ENCODE measurements at regions not wholly inside any gene's neighbourhood (a gene's known extent, or its start where the extent isn't known, plus 50 kb on each side); places are given as distances from the start of the nearest gene placed in this dataset.
"Not testable (repeated sequence)": the region's sequence is repeated elsewhere in the genome, so short reads cannot be mapped to it uniquely, and the experiment has no call there.

- Histone ChIP-seq H3K9me3 (ENCODE audit: control insufficient read depth, low read length) (no peaks in the 10 kb centered on the region), H3K27me3 (ENCODE audit: control insufficient read depth, insufficient read depth, low read length, poor library complexity, severe bottlenecking) (no peaks in the 10 kb centered on the region), H3K36me3 (ENCODE audit: control insufficient read depth, insufficient read depth, low read length) (no peaks in the 10 kb centered on the region), H3K27ac (ENCODE audit: insufficient read depth, low read depth, low read length, poor library complexity, severe bottlenecking) (no peak overlapping the region), H3K4me1 (ENCODE audit: control insufficient read depth, insufficient read depth, low read length) (no peaks in the 10 kb centered on the region), H3K4me3 (ENCODE audit: insufficient read depth, low read depth, low read length) (no peak overlapping the region)
- 81% methylated on average over 9 of the region's 10 CpGs for WGBS, 2 experiments
Measured at GRCh38 chr3:71930056-71930991, 145.4 kb upstream of the PROK2 start.

GRCh38 chr3:71928212-71928611, 143.3 kb upstream of the PROK2 start:
- H3K27ac ChIP-seq (ENCODE audit: insufficient read depth, low read depth, low read length, poor library complexity, severe bottlenecking), result no peak overlapping the region
- no peaks in the 10 kb centered on the region for H3K4me1 ChIP-seq (ENCODE audit: control insufficient read depth, insufficient read depth, low read length)
- H3K9me3 ChIP-seq (ENCODE audit: control insufficient read depth, low read length), result no peaks in the 10 kb centered on the region
- 78 to 94% methylated on average over 2 of the region's 2 CpGs for WGBS, 2 experiments
- no peaks in the 10 kb centered on the region for H3K36me3 ChIP-seq (ENCODE audit: control insufficient read depth, insufficient read depth, low read length)
- H3K4me3 ChIP-seq (ENCODE audit: insufficient read depth, low read depth, low read length), result no peak overlapping the region
- no peaks in the 10 kb centered on the region for H3K27me3 ChIP-seq (ENCODE audit: control insufficient read depth, insufficient read depth, low read length, poor library complexity, severe bottlenecking)

DNA sequence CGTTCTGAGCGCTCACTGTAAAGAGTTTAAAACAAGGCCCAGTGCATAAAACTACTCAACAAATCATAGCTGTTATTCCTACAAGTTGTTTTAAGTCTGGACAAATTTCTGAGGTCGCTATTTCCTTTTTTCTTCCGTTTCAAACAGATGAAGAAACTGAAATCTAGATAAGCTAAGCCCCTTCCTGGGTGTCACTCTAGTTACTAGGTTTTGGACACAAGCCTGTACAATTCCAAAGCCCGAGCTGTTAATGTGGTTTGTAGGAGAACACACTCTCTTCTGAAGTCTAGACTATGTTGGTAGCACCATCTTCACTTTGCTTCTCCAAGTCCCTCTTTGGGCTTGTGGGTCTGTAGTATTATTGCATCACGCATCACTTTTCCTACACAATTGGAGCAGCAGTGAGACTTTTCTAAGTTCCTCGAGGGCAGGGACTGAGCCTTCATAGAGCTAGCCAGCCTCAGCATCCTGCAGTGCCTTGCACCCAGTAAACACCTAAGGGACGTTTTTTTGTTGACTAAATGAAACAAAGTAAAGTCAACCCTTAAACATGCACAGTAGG, 142.6 kb upstream of the PROK2 start:
- no peaks in the 10 kb centered on the region for H3K36me3 ChIP-seq (ENCODE audit: control insufficient read depth, insufficient read depth, low read length)
- no peak overlapping the region for H3K4me3 ChIP-seq (ENCODE audit: insufficient read depth, low read depth, low read length)
- no peaks in the 10 kb centered on the region for H3K9me3 ChIP-seq (ENCODE audit: control insufficient read depth, low read length)
- no peak overlapping the region for H3K27ac ChIP-seq (ENCODE audit: insufficient read depth, low read depth, low read length, poor library complexity, severe bottlenecking)
- WGBS, 2 experiments, result 93 to 96% methylated on average over 8 of the region's 8 CpGs
- no peaks in the 10 kb centered on the region for H3K27me3 ChIP-seq (ENCODE audit: control insufficient read depth, insufficient read depth, low read length, poor library complexity, severe bottlenecking)
- no peaks in the 10 kb centered on the region for H3K4me1 ChIP-seq (ENCODE audit: control insufficient read depth, insufficient read depth, low read length)

DNA sequence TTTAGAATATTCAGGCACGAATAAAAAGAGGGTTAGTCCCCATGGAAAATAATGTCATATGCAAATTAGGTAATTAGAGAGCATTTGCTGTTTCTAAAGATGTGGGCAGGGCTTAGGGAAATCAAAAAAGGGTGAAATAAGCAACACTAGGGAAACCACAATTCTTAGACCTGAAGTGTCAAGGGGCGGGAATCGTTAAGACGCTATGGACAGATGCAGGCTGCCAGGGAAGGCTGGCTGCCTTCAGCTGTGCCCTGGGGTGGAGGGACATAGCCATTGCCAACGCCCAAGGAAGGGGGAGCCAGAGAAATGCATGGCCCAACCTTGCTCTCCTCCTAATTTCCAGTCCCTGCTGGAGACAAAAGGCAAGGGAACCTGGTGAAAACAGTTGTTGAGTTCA, 141.7 kb upstream of the PROK2 start:
- H3K27ac ChIP-seq (ENCODE audit: insufficient read depth, low read depth, low read length, poor library complexity, severe bottlenecking), result no peak overlapping the region
- H3K4me3 ChIP-seq (ENCODE audit: insufficient read depth, low read depth, low read length), result no peak overlapping the region
- no peaks in the 10 kb centered on the region for H3K36me3 ChIP-seq (ENCODE audit: control insufficient read depth, insufficient read depth, low read length)
- no peaks in the 10 kb centered on the region for H3K27me3 ChIP-seq (ENCODE audit: control insufficient read depth, insufficient read depth, low read length, poor library complexity, severe bottlenecking)
- H3K4me1 ChIP-seq (ENCODE audit: control insufficient read depth, insufficient read depth, low read length), result no peaks in the 10 kb centered on the region
- WGBS, 2 experiments, result 62 to 68% methylated on average over 5 of the region's 5 CpGs
- H3K9me3 ChIP-seq (ENCODE audit: control insufficient read depth, low read length), result no peaks in the 10 kb centered on the region

- no peaks in the 10 kb centered on the region for H3K4me1 ChIP-seq (ENCODE audit: control insufficient read depth, insufficient read depth, low read length)
- H3K36me3 ChIP-seq (ENCODE audit: control insufficient read depth, insufficient read depth, low read length), result no peaks in the 10 kb centered on the region
- H3K9me3 ChIP-seq (ENCODE audit: control insufficient read depth, low read length), result no peaks in the 10 kb centered on the region
- WGBS, 2 experiments, result 18 to 28% methylated on average over 2 of the region's 2 CpGs
- H3K27ac ChIP-seq (ENCODE audit: insufficient read depth, low read depth, low read length, poor library complexity, severe bottlenecking), result no peak overlapping the region
- no peaks in the 10 kb centered on the region for H3K27me3 ChIP-seq (ENCODE audit: control insufficient read depth, insufficient read depth, low read length, poor library complexity, severe bottlenecking)
- H3K4me3 ChIP-seq (ENCODE audit: insufficient read depth, low read depth, low read length), result no peak overlapping the region
Measured at GRCh38 chr3:71926262-71926600, 141.3 kb upstream of the PROK2 start.

DNA sequence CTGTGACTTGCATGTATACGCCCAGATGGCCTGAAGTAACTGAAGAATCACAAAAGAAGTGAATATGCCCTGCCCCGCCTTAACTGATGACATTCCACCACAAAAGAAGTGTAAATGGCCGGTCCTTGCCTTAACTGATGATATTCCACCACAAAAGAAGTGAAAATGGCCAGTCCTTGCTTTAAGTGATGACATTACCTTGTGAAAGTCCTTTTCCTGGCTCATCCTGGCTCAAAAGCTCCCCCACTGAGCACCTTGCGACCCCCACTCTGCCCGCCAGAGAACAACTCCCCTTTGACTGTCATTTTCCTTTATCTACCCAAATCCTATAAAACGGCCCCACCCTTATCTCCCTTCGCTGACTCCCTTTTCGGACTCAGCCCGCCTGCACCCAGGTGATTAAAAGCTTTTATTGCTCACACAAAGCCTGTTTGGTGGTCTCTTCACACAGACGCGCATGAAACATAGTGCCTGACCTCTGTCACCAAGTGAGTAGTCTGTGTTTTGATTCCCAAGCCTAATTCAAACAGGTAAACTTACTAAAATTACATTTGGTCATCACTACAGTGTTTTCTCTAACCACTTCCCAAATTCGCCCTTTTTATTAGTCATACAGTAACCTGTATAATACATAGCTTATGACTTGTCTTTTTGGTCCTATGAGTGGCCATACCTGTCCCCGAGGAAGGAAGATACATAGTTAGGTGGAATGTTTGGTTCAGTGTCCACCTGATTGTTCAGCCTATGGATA, 140.7 kb upstream of the PROK2 start:
- H3K36me3 ChIP-seq (ENCODE audit: control insufficient read depth, insufficient read depth, low read length); H3K27ac ChIP-seq (ENCODE audit: insufficient read depth, low read depth, low read length, poor library complexity, severe bottlenecking); H3K4me3 ChIP-seq (ENCODE audit: insufficient read depth, low read depth, low read length); H3K9me3 ChIP-seq (ENCODE audit: control insufficient read depth, low read length); H3K4me1 ChIP-seq (ENCODE audit: control insufficient read depth, insufficient read depth, low read length); H3K27me3 ChIP-seq (ENCODE audit: control insufficient read depth, insufficient read depth, low read length, poor library complexity, severe bottlenecking): not testable (repeated sequence)
- 61 to 66% methylated on average over 12 to 13 of the region's 13 CpGs for WGBS, 2 experiments

DNA sequence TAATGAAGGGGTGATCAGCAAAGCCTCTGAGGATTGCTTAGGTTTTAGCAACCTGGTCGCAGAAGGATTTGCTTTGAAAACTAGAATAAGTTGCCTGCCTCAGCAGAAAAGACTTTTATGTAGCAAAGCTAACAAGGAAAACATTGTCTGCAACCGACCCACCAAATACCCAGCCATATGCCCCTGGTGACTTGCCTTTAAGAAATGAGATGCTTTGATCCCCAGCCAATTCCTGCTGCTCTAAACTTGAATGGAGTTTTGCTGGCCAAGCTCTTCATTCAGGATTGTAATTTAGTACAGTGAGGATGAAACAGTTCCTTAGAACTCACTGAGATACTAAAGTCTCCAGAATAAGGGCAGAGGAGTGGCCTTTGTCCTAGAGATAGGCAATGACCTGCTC, 139.8 kb upstream of the PROK2 start:
- H3K4me1 ChIP-seq (ENCODE audit: control insufficient read depth, insufficient read depth, low read length), result no peaks in the 10 kb centered on the region
- H3K27me3 ChIP-seq (ENCODE audit: control insufficient read depth, insufficient read depth, low read length, poor library complexity, severe bottlenecking), result no peaks in the 10 kb centered on the region
- no peak overlapping the region for H3K27ac ChIP-seq (ENCODE audit: insufficient read depth, low read depth, low read length, poor library complexity, severe bottlenecking)
- no peaks in the 10 kb centered on the region for H3K36me3 ChIP-seq (ENCODE audit: control insufficient read depth, insufficient read depth, low read length)
- H3K9me3 ChIP-seq (ENCODE audit: control insufficient read depth, low read length), result no peaks in the 10 kb centered on the region
- H3K4me3 ChIP-seq (ENCODE audit: insufficient read depth, low read depth, low read length), result no peak overlapping the region
- 73 to 85% methylated on average over 2 of the region's 2 CpGs for WGBS, 2 experiments

GRCh38 chr3:71921036-71921435, 136.1 kb upstream of the PROK2 start:
- H3K27ac ChIP-seq (ENCODE audit: insufficient read depth, low read depth, low read length, poor library complexity, severe bottlenecking), result no peak overlapping the region
- H3K36me3 ChIP-seq (ENCODE audit: control insufficient read depth, insufficient read depth, low read length), result no peaks in the 10 kb centered on the region
- no peaks in the 10 kb centered on the region for H3K27me3 ChIP-seq (ENCODE audit: control insufficient read depth, insufficient read depth, low read length, poor library complexity, severe bottlenecking)
- H3K4me1 ChIP-seq (ENCODE audit: control insufficient read depth, insufficient read depth, low read length), result no peaks in the 10 kb centered on the region
- H3K4me3 ChIP-seq (ENCODE audit: insufficient read depth, low read depth, low read length), result no peak overlapping the region
- no peaks in the 10 kb centered on the region for H3K9me3 ChIP-seq (ENCODE audit: control insufficient read depth, low read length)
- 89 to 97% methylated on average over 1 of the region's 1 CpG for WGBS, 2 experiments

DNA sequence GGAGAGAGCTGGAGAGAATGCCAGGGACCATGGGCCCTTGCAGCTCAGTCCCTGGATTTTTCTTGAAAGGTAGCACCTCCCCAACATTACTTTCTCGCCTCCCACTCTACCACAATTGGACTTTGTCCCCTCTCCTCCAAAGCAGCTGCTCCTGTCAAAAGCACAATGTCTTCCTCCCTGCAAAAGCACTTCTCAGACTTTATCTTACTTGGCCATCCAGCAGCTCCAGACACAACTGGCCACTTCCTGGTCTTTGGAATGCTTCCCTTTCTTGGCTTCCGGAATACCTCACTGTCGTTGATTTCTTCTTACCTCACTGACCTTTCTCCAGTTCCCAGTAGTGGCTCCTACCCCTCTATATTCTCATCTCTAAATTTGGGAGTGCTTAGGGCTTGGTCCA, 134.6 kb upstream of the PROK2 start:
- WGBS, 2 experiments, result 89 to 92% methylated on average over 3 of the region's 3 CpGs
- Histone ChIP-seq H3K27ac (ENCODE audit: insufficient read depth, low read depth, low read length, poor library complexity, severe bottlenecking) (no peak overlapping the region), H3K27me3 (ENCODE audit: control insufficient read depth, insufficient read depth, low read length, poor library complexity, severe bottlenecking) (no peaks in the 10 kb centered on the region), H3K4me3 (ENCODE audit: insufficient read depth, low read depth, low read length) (no peak overlapping the region), H3K4me1 (ENCODE audit: control insufficient read depth, insufficient read depth, low read length) (no peaks in the 10 kb centered on the region), H3K36me3 (ENCODE audit: control insufficient read depth, insufficient read depth, low read length) (no peaks in the 10 kb centered on the region), H3K9me3 (ENCODE audit: control insufficient read depth, low read length) (no peaks in the 10 kb centered on the region)

DNA sequence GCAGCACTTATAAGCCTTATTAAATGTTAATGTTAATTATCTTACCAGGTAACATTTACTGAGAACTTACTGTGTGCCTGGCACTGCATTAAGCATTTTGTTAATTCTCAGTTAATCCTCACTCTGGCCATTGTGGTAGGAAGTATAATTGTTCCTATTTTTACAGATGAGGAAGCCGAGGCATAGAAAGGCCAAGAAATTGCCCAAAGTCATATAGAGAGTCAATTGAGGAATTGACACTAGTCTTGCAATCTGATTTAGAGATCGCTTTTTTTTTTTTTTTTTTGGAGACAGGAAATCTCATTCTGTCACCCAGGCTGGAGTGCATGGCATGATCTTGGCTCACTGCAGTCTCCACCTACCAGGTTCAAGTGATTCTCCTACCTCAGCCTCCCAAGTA, 132.6 kb upstream of the PROK2 start:
- Histone ChIP-seq H3K4me3 (ENCODE audit: insufficient read depth, low read depth, low read length) (no peak overlapping the region), H3K27ac (ENCODE audit: insufficient read depth, low read depth, low read length, poor library complexity, severe bottlenecking) (no peak overlapping the region), H3K36me3 (ENCODE audit: control insufficient read depth, insufficient read depth, low read length) (no peaks in the 10 kb centered on the region), H3K4me1 (ENCODE audit: control insufficient read depth, insufficient read depth, low read length) (no peaks in the 10 kb centered on the region), H3K9me3 (ENCODE audit: control insufficient read depth, low read length) (no peaks in the 10 kb centered on the region), H3K27me3 (ENCODE audit: control insufficient read depth, insufficient read depth, low read length, poor library complexity, severe bottlenecking) (no peaks in the 10 kb centered on the region)
- WGBS, 2 experiments, result 90 to 98% methylated on average over 2 of the region's 2 CpGs
